Stimulated activated CD4-positive, alpha-beta T cell treated with anti-CD3 and anti-CD28 coated beads, Interleukin-4, amount 100 ng/mL, for 24 hours (primary cell): ENCODE measurements at regions not wholly inside any gene's neighbourhood (a gene's known extent, or its start where the extent isn't known, plus 50 kb on each side); places are given as distances from the start of the nearest gene placed in this dataset.

Experiments used
- DNase-seq: peaks from one replicate; pipeline ENCODE4 v3.0.0-alpha.2; 2020

DNA sequence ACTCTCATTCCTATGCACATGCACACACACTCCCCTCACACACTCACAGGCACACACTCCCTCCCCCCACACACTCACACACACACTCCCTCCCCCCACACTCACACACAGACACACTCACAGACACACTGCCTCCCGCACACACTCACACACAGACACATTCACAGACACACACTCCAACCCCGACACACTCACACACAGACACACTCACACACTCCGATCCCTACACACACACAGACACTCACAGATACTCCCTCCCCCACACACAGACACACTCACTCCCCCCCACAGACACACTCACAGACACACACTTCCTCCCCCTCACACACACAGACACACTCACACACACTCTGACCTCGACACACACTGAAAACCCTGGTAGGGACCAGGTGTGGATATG lies 176.2 kb downstream of the TFAP2C start:
- no peak for DNase-seq

DNA sequence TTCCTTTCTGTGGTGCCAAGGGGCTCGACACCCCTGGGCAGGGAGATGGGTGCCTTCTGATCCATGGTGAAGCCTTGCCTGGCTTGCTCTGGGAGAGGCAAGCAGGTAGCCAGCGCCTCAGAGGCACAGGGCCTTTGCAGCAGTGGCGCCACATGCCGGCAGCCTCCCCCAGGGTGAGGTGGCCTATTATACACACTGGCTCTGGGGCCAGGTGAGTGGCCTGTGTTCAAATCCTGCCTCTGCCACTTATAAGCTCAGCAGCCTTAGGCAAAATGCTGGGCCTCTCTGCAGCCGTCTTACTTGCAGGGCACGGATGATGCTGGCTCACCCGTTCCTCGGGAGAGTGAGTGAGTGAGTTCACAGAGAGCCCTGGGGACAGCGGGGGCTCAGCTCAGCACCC lies 176.9 kb downstream of the TFAP2C start:
- no peak for DNase-seq

- no peak for DNase-seq
Observed at GRCh38 chr20:56806952-56807517, 177.9 kb downstream of the TFAP2C start.

GRCh38 chr20:56808117-56808725 lies 179.1 kb downstream of the TFAP2C start:
- DNase-seq = no peak

GRCh38 chr20:56808732-56809131 lies 179.6 kb downstream of the TFAP2C start:
- no peak for DNase-seq

GRCh38 chr20:56809668-56810067 lies 180.6 kb downstream of the TFAP2C start:
- no peak for DNase-seq

GRCh38 chr20:56810141-56810540 lies 181.0 kb downstream of the TFAP2C start:
- no peak for DNase-seq

DNA sequence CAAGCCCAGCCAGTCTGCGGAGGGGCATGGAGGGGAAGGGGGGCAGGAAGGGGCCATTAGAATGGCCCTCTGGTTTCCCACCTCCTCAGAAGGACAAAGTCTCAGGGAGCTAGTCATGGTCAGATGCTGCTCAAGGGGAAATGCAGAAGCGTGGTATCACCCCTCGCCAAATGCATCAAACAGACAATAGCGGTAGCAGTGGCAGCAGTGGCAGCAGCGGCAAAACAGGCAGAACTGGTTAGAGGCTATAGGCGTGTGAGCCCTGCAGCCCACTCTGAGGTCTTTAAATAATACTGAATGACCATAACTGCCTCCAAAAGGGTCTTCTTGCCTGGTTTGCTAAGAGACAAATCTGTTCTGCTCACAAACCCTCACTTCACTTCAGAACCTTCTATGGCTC lies 186.7 kb downstream of the TFAP2C start:
- DNase-seq = no peak

DNA sequence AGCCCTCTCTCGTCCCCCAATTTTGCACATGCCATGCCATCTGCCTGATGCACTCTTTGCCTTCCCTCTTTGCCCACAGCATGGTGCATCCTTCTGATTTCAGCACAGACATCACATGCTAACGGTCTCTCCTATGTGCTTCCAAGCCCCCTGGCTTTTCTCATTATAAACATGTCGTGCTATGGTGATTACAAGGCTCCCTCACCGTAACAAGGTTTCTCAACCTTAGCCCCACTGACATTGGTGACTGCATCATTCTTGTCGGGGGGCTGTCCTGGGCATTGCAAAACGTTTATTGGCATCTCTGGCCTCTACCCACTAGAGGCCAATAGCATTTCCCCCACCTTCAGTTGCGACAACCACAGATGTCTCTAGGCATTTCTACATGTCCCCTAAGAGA lies 187.2 kb downstream of the TFAP2C start:
- no peak for DNase-seq

DNA sequence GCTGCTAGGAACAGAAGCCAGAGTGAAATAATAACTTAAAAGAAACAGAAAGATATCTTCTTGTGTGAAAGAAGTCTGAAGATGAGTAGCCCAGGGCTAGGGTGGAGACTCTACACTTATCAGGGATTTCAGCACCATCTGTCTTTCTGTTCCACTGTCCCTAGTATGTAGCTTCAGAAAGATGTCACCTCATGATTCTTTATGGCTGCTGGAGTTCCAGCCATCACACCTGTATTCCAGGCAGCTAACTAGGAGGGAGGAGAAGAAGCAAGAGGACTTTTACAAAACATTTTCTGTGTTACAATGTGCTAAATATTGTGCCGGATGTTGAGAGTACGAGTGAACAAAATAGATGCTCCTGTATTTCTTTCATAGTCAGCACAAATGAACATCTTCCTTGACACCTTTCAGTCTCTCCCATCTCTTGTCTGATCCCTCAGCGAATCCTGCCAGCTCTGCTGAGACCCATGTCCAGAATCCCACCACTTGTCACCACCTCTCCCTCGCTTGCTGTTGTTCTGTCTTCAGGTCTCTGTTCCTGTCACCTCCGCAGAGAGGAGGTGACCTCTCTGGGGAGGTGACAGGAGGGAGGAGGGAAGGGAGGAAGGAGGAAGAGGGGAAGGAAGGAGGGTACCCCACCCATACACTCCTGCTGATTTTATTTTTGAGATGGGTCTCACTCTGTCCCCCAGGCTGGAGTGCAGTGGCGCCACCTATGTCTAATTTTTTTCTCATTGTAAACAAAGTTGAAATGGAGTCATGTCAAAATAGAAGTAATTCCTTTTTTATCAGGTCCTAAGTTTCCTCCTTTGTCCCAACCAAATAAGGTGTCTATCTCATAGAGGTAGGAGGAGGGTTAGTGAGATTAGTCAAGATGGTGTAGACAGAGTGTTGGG lies 188.9 kb downstream of the TFAP2C start:
- no peak for DNase-seq

DNA sequence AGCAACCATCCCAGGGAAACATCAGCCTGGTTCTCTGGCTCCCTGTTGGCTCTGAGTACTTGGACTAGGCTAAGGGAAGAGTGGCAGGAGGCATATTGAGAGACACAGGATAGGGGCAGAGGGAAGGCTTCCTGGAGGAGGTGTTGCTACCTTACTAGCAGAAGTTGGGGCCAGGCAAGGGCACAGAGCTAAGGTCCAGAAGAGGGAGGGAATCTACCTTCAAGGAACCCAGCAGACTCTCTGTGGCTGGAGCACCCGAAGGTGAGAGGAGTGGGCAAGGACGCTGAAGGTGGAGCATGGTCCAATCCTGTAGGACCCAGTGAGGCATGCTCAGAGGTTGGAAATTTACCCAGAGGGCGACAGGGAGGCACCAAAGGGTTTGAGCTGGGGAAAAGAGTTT lies 191.9 kb downstream of the TFAP2C start:
- no peak for DNase-seq

DNA sequence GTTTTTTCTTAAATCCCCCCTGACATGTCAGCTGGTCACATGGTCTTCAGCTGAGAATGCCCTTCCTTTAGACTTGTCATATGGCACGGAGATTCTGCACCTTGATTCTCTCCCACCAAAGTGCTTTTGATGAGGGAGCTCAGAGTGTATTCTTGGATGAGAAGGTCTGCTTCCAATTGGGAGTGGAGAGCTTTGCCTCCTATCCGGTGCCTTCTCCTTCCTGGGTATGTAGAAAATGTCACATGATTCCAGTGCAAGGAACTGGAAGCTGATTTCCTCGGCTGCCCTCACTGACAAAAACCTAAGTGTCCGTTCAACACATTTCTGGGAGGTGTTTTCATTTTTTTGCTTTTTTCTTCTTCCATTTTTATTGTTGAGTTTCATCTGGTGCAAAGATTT lies 197.2 kb downstream of the TFAP2C start:
- no peak for DNase-seq

DNA sequence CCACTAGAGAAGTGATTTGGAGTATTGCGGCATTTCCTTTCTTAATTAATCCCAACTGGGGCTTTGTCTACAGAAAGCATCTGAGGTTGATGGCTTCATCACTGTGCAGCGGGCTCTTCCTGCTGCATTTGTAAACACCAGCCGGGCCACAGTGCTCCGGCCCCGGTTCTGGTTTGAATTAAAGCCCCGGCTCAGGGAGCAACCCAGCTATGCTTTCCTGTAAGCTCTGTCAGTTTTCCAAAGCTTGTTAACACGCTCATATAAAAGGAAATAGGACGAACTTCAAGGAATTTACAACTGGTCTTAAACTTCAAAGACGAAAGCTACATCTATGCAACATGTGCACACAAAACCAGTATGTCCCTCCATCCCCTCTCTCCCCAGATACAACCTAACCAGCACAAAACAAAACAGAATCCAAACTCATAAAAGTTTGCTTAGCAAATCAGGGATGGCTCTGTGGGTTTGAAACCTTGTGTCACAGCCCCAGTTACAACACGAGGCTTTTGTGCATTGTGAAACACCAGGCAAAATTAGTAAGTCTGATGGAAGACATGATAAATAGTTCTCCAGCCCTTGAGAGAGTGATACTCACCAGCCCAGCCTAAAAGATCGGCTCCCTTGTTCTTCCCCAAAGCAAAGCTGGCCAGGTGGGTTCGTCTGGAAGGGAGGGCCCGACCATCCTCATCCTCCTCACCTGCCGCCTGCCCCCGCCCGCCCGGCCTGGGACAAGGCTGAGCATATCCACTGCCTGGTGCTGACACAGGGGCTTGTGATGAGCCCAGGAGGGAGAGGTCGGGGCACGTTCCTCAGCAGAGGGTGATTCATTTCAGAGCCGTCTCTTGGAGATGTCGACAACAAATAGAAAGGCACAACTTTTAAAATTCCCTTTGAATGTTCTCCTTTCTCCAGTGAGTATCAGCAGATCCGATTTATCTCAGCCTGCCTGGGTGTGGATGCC lies 197.9 kb downstream of the TFAP2C start:
- DNase-seq = no peak

DNA sequence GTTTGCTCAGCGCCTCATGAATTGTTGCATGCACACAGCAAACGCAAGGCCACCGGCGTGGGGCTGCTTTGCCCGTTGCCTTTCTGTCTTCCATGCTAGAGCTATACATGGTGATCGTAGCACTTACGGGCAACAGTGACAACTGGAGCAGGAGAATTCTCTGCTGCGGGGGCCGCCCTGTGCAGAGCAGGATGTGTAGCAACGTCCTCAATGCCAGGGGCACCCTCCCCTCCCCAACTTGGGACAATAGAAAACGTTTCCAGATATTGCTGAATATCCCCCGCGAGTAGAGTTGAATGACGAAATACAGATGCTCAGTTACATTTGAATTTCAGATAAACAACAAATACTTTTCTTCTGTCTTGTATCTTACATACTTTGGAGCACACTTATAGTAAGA lies 198.7 kb downstream of the TFAP2C start:
- DNase-seq = no peak

DNA sequence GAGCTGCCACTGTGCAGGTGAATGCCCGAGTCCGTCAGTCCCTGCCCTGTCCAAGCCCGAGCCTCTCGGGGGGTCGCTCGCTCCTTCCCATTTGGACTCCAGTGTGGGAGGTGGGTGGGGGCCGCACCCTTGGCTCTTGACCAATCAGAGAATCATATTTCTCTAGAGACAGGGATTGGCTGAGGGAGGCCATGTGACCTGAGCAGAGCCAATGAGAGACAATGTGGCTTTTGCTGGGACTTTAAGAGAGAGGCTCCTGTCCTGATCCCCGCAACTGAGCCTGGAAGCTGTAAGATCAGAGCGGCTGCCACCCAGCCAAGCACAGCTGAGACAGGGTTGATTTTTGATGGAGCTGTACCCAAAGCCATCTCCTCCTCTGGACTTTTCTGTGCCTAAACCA lies 199.3 kb downstream of the TFAP2C start:
- DNase-seq = no peak

DNA sequence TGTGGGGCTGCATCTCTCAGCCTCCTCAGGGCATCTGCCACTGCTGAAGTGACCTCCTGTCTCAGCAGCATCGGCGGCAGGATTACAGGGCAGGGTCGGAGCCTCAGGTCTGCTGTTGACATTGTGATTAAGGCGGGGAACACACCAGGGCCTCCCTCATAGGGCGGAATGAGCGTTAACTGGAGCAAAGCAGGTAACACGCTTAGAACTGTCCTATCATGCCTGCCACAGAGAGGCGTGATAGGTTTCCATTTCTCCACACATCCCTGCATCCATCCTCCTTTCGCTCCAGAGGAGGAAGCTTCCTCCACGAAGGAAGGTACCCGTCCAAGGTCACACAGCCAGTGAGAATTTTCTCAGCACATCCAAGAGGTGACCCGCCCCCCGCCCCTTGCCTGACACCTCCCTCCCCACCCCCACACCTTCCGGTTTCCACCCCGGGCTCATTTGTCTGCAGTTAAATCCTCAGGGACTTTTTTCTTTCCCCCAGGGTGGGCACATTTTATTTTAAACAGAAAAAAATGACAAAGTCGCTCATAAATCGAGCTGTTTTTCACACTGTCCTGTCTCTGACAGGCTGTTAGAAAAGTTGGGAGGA lies 200.8 kb downstream of the TFAP2C start:
- no peak for DNase-seq

DNA sequence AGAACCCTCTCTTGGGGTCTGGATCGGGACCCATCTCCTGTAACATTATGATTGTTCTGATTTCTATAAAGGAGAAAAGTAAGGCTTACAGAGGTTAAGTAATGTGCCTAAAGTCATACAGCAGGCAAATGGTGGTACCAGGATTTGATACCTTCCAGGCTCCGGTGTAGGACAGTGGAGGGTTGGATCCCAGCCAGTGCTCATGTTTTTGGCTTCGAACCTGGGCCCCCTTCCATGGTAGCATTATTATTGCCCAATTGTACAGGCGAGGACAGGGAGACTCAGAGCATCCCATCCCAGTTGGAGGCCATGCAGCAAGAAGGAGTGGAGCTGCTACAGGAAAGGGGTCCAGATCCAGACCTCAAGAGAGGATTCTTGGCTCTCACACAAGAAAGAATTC lies 202.7 kb downstream of the TFAP2C start:
- DNase-seq = no peak

DNA sequence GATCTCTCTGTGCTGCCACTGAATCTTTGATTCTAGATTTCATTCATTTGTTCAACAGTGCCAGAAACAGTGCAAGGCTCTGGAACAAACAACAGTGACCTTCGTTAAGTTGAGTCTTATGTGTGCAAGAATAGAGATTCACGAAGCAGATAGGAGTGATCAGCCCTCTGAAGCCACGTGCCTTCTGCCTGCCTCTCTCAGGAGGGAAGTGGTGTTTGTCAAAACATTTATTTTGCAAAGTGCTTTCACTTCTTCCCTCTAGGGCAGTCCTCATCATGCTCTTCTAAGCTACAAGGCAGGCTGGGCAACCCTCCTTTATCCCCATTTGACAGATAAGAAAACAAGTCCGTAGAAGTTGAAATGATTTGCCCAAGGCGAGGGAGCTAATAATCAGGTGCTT lies 204.3 kb downstream of the TFAP2C start:
- no peak for DNase-seq

GRCh38 chr20:56835829-56836550 lies 206.9 kb downstream of the TFAP2C start:
- DNase-seq = no peak

GRCh38 chr20:56839222-56839621 lies 210.1 kb downstream of the TFAP2C start:
- DNase-seq = no peak

DNA sequence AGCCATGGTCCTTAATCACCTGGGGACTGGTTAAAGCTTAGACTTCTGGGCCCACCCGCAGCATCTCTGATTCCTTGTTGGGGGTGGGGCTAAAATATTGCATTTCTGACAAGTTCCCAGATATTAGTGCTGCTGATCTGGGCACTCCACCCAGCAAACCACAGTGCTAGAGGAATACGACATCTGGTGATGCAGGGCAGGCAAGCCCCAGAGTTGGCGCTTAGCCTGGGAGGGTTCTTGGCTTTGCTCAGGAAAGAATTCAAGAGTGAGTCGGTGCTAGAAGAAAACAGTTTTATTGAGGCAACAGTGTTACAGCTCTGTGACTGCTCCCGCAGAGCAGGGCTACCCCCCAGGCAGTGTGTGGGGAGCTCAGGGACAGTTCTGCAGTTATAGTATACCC lies 210.7 kb downstream of the TFAP2C start:
- DNase-seq = no peak

- DNase-seq = no peak
Observed at GRCh38 chr20:56840716-56841261, 211.7 kb downstream of the TFAP2C start.
